Prostate gland (tissue), 2 donors: ENCODE measurements at regions not wholly inside any gene's neighbourhood (a gene's known extent, or its start where the extent isn't known, plus 50 kb on each side); places are given as distances from the start of the nearest gene placed in this dataset.

ENCODE experiments used
- POLR2A ChIP-seq: fragments of 450-650 bp; IDR thresholded peaks from one replicate; pipeline ENCODE4 v1.6.1; 2016; ENCODE audit warnings: antibody characterized with exemption, mild to moderate bottlenecking
- TF ChIP-seq, protein P1 (sequence below), 4 experiments: fragments of 200-600 bp in 2 of 4; fragments of 450-650 bp in 2 of 4; sonication (generic) in 2 of 4; IDR thresholded peaks; 1 replicate in 3 of 4; 2 replicates in 1 of 4; pipeline ENCODE4 v1.5.1; 2016 to 2019; ENCODE audit warnings: antibody characterized with exemption in 4 of 4, mild to moderate bottlenecking in 2 of 4, moderate library complexity in 2 of 4

DNA sequence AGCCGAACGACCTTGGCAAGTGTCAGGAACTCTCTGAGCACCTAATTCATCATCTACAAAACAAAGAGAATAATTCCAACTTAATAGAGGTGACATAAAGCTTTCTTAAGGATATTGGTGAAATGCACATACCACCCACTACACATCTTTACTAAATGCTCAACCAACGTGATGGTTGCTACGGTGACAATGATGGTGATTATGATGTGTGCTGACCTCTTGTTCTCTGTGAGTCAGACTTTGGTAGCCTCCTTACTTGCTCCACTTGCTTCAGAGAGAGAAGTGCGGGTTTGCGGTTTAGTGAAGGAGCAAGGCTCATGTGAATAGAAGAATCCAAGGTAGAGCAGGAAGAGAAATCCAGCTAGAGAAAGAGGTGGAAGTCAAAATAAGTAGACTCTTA is 52.8 kb upstream of the CLNK start:
- TF ChIP-seq, protein P1, sequence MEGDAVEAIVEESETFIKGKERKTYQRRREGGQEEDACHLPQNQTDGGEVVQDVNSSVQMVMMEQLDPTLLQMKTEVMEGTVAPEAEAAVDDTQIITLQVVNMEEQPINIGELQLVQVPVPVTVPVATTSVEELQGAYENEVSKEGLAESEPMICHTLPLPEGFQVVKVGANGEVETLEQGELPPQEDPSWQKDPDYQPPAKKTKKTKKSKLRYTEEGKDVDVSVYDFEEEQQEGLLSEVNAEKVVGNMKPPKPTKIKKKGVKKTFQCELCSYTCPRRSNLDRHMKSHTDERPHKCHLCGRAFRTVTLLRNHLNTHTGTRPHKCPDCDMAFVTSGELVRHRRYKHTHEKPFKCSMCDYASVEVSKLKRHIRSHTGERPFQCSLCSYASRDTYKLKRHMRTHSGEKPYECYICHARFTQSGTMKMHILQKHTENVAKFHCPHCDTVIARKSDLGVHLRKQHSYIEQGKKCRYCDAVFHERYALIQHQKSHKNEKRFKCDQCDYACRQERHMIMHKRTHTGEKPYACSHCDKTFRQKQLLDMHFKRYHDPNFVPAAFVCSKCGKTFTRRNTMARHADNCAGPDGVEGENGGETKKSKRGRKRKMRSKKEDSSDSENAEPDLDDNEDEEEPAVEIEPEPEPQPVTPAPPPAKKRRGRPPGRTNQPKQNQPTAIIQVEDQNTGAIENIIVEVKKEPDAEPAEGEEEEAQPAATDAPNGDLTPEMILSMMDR (IDR thresholded peaks at IDR 0.05), result no peak
- no peak for TF ChIP-seq POLR2A
